SJCRH30 (cell line): ENCODE measurements at regions not wholly inside any gene's neighbourhood (a gene's known extent, or its start where the extent isn't known, plus 50 kb on each side); places are given as distances from the start of the nearest gene placed in this dataset.

ENCODE experiments used
- DNase-seq, 2 experiments: peaks; one replicate each; pipeline ENCODE4 v3.0.0-alpha.2; 2015 to 2020
- H3K27ac ChIP-seq: fragments of 250-450 bp; sonication (Bioruptor Pico); 2 replicates; pipeline ENCODE4 v1.5.1; 2020; ENCODE audit warnings: mild to moderate bottlenecking, moderate library complexity
- H3K27me3 ChIP-seq: fragments of 250-450 bp; sonication (Bioruptor Pico); 2 replicates; pipeline ENCODE4 v1.5.1; 2020; ENCODE audit warnings: mild to moderate bottlenecking, moderate library complexity
- H3K36me3 ChIP-seq: fragments of 250-450 bp; sonication (Bioruptor Pico); 2 replicates; pipeline ENCODE4 v1.5.1; 2020; ENCODE audit warnings: mild to moderate bottlenecking, moderate library complexity
- H3K4me1 ChIP-seq: fragments of 250-450 bp; sonication (Bioruptor Pico); 2 replicates; pipeline ENCODE4 v1.5.1; 2020; ENCODE audit warnings: mild to moderate bottlenecking, moderate library complexity
- H3K4me3 ChIP-seq: fragments of 250-450 bp; sonication (Bioruptor Pico); 2 replicates; pipeline ENCODE4 v1.5.1; 2020; ENCODE audit warnings: mild to moderate bottlenecking, moderate library complexity
- H3K9me3 ChIP-seq: fragments of 250-450 bp; sonication (Bioruptor Pico); replicated peaks from 2 replicates; pipeline ENCODE4 v1.5.1; 2020; ENCODE audit warnings: mild to moderate bottlenecking, moderate library complexity

DNA sequence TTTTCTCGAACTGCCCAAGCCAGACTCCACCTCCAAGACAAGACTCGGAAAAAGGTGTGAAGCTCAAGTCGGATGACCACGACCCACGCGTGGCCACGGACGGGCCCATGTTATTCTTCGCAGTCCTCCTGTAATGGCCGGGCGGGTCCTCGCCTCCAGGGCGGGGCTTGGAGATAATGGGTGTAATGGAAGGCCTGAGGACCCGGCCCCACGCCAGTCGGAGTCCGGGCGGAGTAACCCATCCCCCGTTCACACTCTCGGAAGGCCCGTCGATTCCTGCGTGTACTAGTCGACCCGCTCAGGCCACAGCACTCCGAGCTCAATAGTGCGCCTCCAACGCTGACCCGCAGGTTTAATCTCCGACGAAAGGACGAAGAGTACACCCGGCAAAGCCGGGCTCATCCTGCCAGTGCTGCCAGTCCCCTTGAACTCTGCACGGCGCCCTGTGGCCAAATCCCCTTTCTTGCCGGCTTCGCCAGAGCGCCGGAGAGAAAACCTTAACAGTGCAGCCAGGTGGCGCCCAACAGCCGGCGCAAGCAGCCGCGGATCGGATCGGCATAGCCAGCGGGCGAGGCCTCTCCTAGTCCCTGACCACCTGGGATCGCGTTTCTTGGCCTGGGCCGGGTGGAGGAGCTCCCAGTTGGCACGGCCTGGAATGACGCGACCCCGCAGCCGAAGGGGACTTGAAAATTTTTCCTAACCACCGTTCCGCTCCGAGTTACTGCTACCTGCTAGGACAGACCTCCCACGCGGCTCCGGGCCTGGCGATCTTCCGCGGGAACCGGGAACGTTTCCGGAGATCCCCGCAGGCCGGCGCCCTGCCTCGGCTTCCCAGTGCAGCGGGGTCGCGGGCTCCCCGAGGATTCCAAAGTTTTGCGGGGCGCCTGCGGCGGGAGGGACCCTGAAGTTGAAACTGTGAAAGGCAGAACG lies 762.0 kb downstream of the KCNJ18 start:
- H3K4me3 ChIP-seq = no peak overlapping the region
- no peak overlapping the region for H3K27ac ChIP-seq
- H3K4me1 ChIP-seq = no peaks in the 10 kb centered on the region
- H3K9me3 ChIP-seq = no peaks in the 10 kb centered on the region; the same call in 1 of the 2 replicates
- no peaks in the 10 kb centered on the region for H3K36me3 ChIP-seq
- no peak for DNase-seq
- peaks cover 11% of the 10 kb centered on the region for H3K27me3 ChIP-seq

DNA sequence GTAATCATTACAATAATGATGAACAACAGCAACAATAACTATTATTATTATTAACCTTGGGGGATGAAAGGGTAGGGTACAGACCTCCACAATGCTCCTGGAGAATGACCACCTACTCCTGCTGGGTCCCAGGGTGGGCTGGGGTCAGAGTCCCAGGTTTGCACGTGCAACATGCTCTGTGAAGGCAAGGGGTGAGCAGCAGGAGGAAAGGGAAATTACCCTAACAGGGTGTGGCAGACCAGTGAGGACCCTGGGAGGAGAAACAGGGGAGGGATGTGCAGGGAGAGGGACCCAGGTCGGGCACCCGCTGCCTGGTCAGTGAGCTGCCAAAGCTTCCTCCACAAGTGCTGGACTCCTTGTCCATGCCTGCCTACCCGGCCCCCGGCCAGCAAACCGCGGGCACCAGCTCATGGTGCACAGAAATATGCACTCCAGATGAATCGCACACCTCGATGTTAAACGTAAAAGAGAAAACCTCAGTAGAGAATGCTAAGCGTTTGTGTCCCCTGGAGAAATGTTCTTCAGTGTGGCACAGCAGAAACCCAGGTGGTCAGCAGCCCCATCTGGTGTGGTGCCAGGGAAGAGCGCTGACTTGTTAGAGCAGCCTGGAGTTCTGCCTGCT lies 767.1 kb downstream of the KCNJ18 start:
- Histone ChIP-seq H3K4me1 (no peaks in the 10 kb centered on the region), H3K4me3 (no peak overlapping the region), H3K27ac (no peak overlapping the region), H3K27me3 (peaks cover 34% of the 10 kb centered on the region), H3K36me3 (no peaks in the 10 kb centered on the region), H3K9me3 (no peaks in the 10 kb centered on the region; the same call in 1 of the 2 replicates)
- DNase-seq = no peak

DNA sequence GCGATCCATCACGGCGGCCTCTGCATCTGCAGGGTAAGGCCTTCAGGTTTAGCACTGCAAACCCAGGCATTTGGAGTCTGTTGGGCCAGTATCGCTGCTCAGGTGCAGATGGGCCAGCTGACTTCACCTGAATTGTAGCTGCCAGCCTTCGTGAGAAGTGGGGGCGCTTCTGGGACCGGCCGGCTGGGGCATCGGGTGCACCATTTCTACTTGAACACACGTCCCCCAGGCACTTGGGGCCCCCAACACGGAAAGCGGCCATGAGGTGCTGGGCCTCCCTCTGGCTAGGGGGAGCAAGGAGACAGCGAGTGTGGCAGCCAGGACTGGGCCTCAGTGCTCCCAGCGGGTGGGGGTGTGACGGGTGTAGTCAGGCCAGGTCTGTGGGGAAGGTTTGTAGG lies 767.6 kb downstream of the KCNJ18 start:
- Histone ChIP-seq H3K9me3 (no peaks in the 10 kb centered on the region; the same call in 1 of the 2 replicates), H3K36me3 (no peaks in the 10 kb centered on the region), H3K27ac (no peak overlapping the region), H3K27me3 (peaks cover 35% of the 10 kb centered on the region), H3K4me1 (no peaks in the 10 kb centered on the region), H3K4me3 (no peak overlapping the region)
- DNase-seq = no peak

DNA sequence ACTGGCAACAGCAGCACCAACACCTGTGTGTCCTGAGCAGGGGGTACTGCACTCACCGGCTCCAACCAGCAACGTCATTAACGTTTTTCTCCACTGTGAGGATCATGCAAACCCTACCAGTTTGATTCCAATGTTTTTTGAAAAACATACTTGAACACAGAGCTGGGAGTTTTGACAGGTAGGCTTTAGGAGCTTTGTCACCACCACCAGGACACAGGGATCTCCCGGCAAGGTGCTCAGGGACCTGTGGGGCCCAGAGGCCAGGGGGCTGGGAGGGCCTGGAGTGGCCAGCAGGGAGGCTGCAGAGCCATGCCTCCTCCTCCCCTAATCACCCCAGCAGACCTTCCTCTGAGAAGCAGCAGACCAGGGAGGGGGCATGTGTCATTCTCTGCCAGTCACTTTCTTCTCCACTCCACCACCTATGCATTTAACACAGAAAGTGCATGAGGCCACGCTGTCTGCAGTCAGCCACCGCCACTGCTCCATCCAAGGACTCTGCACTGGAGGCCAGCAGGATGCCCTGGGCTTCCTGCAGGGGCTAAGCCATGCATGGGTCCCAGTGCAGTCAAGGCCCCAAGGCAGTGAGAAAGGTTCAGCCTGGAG lies 768.2 kb downstream of the KCNJ18 start:
- Histone ChIP-seq H3K4me1 (no peaks in the 10 kb centered on the region), H3K36me3 (no peaks in the 10 kb centered on the region), H3K27ac (no peak overlapping the region), H3K4me3 (no peak overlapping the region), H3K27me3 (peaks cover 35% of the 10 kb centered on the region), H3K9me3 (no peaks in the 10 kb centered on the region; the same call in 1 of the 2 replicates)
- no peak for DNase-seq

DNA sequence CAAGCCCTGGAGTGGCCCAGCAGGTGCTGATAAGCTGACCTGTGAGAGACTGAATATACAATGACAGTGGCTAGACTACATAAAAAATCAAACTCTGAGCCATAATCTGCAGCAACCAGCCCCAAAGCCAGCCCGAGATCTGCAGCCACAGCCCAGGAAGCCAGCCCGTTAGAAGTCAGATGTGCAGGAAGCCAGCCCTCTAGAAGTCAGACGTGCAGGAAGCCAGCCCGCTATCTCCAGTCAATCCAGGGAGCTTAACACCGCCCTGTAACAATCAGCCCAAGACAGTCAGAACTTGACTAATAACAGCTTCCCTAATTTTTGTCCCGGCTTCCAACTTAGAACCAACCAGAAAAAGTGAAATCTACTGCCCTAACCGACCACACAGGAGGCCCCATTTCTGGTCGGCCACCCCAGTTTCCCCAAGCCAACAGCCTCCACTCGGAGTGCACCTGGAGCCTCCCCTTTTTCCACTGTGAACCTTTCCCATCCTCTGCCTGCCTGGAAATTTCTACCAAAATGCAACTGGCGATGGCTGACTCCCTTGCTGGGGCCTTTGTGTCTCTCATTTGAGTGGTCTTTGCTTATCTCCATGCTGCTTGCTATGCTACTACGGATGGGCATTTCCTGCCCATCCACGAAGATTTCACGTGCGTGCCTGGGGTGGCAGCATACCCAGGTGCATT lies 769.3 kb downstream of the KCNJ18 start:
- no peak for DNase-seq
- no peak overlapping the region for H3K4me3 ChIP-seq
- H3K9me3 ChIP-seq = no peaks in the 10 kb centered on the region; the same call in 1 of the 2 replicates
- peaks cover 35% of the 10 kb centered on the region for H3K27me3 ChIP-seq
- H3K27ac ChIP-seq = no peak overlapping the region
- H3K4me1 ChIP-seq = no peaks in the 10 kb centered on the region
- no peaks in the 10 kb centered on the region for H3K36me3 ChIP-seq

DNA sequence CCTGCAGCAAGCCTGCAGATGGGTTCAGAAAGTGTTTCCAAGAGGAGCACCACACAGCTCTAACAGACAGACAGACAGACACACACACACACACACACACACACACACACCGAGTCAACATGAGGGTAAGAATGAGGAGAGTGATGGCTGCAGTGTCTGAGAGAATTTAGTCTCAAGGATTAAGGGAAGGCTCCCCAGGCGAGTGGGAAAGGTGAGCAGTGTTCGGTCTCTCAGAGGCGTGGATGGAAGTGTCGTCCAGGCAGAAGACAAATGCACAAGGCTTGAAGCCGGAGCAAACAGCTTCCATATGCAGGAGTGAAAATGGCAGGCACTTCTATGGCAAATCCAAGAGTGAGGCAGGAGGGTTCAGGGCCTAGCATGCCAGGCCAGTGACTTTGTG lies 770.1 kb downstream of the KCNJ18 start:
- no peak overlapping the region for H3K27ac ChIP-seq
- no peak for DNase-seq
- no peaks in the 10 kb centered on the region for H3K4me1 ChIP-seq
- H3K36me3 ChIP-seq = no peaks in the 10 kb centered on the region
- H3K27me3 ChIP-seq = peaks cover 35% of the 10 kb centered on the region
- no peak overlapping the region for H3K4me3 ChIP-seq
- H3K9me3 ChIP-seq = no peaks in the 10 kb centered on the region; the same call in 1 of the 2 replicates

DNA sequence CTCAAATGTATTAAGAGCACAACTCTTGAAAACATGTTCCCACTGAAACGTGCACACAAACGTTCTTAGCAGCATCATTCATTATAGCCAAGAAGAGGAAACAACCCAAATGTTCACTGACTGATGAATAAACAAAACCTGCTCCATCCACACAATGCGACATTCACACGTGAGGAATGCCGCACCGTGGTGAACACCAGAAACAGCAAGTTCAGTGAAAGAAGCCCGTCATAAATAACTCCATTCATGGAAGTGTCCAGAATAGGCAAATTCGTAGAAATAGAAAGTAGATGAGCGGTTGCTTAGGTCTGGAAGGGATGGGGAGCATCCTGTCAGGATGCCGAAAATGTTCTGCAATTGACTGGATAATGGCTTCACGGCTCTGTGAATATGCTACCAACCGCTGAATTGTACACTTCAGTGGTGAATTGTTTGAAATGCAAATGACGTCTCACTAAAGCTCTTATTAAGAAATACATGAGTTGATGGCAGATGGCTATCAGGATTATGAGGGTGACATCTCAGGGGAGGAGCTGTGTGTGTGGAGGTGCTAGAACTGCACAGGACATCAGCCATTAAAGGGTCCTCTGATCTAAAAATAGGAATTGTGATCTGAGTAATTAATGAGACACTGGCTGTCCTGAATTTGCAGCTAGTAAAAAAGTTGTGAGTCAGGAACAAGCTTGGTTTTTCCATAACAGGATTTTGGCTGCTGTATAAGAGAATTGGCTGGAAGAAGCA lies 771.0 kb downstream of the KCNJ18 start:
- Histone ChIP-seq H3K9me3 (no peaks in the 10 kb centered on the region; the same call in 1 of the 2 replicates), H3K27me3 (peaks cover 35% of the 10 kb centered on the region), H3K27ac (no peak overlapping the region), H3K36me3 (no peaks in the 10 kb centered on the region), H3K4me3 (no peak overlapping the region), H3K4me1 (no peaks in the 10 kb centered on the region)
- no peak for DNase-seq

DNA sequence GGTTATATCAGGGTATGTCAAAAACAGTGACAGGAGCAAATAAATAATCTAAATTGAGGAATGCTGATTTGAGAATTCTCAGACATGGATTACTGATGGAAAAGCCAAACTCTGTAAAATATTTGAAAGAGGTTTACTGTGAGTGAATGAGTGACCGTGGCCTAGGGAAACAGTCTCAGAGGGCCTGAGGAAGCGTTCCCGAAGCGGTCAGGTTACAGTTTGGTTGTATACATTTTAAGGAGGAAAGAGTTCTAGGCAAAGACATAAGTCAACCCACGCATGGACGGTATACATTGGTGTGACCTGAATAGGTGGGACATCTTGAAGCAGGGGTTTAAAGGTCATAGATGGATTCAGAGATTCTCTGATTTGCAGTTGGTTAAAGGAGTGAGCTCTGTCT lies 771.7 kb downstream of the KCNJ18 start:
- no peaks in the 10 kb centered on the region for H3K36me3 ChIP-seq
- H3K9me3 ChIP-seq = no peaks in the 10 kb centered on the region
- no peaks in the 10 kb centered on the region for H3K4me1 ChIP-seq
- no peak for DNase-seq
- peaks cover 35% of the 10 kb centered on the region for H3K27me3 ChIP-seq
- no peak overlapping the region for H3K27ac ChIP-seq
- no peak overlapping the region for H3K4me3 ChIP-seq

DNA sequence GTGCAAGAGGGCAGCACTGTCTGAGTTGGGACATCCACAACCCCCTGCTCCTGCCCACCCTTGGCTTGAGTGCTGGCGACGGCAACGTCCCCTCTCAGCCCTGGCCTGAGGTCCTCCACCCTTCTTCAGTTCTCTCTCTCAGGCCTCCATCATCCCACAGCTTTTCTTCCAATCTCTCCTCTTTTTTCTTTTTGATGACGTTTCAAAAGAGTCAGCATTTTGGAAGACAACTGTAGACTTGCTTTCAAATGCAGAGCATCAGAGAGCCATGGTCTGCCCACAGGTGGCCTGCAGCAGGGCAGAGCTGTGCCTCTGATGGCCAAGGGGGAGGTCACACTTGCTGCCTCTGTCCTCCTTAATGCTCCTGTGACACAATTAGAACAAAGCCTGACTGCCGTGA lies 775.4 kb downstream of the KCNJ18 start:
- no peak for DNase-seq
- H3K36me3 ChIP-seq = no peaks in the 10 kb centered on the region

DNA sequence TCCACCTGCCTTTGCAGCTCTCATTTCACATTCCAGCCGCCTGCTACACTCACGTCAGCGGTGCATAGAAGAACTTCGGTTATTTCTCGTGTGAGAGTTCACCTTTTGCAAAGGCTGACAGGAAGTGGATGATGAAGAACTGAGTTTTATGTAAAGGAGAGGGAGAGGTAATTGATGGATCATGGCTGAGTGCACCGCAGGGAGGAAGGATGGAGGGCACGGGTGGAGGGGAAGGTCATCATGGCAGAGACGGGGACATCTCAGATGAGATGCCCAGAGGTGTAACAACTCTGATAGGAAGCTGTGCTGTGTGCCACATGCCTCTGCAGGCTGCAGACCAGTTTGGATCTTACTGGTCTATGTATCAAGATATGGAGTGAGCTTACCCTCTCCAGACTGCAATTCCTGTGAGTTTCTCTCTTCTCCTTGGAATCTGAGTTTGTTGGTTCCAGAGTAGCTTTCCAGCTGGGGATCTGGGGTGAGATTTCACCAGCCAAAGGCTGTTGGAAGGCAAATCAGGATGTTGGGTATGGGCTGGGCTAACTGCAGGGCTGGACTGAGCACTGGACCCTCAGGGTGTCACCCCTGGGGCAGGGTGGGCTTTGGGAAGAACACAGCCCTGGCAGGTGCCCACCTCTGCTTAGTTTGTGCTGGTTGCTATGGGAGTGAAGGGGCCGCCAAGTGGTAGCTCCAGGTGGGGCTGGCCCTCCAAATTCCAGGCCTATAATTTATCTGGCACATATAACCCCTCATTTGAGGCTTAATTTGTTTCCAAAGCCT lies 777.0 kb downstream of the KCNJ18 start:
- H3K36me3 ChIP-seq = no peaks in the 10 kb centered on the region
- H3K9me3 ChIP-seq = no peaks in the 10 kb centered on the region; the same call in 1 of the 2 replicates
- no peak for DNase-seq

More for the DNA sequence above, 775.4 kb downstream of the KCNJ18 start:
- Histone ChIP-seq H3K9me3 (no peaks in the 10 kb centered on the region), H3K27ac (no peak overlapping the region), H3K4me1 (no peaks in the 10 kb centered on the region), H3K4me3 (no peak overlapping the region), H3K27me3 (peaks cover 14% of the 10 kb centered on the region)

DNA sequence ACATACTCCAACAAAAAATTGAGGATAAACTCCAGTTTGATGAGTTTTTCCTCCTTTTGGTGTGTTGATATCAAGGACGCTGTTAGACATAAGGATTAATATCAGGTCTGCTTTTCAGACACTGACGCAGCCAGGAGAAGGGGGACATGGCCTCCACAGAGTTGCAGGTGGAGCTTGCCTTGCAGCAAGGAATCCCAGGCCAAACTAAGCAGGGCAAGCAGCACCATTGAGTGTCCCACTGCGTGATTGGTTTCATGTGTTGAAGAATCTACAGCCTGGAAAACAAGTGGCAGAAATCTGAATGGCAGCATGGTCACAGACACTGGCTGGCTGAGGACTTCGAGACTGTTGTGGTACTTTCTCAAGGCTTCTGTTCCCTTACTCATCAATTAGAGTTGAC lies 777.6 kb downstream of the KCNJ18 start:
- Histone ChIP-seq H3K27me3 (no peaks in the 10 kb centered on the region), H3K9me3 (no peaks in the 10 kb centered on the region; the same call in 1 of the 2 replicates), H3K4me1 (no peaks in the 10 kb centered on the region), H3K27ac (no peak overlapping the region), H3K4me3 (no peak overlapping the region), H3K36me3 (no peaks in the 10 kb centered on the region)
- DNase-seq = no peak

More for the DNA sequence above, 777.0 kb downstream of the KCNJ18 start:
- Histone ChIP-seq H3K27me3 (peaks cover 3% of the 10 kb centered on the region), H3K27ac (no peak overlapping the region), H3K4me3 (no peak overlapping the region), H3K4me1 (no peaks in the 10 kb centered on the region)

DNA sequence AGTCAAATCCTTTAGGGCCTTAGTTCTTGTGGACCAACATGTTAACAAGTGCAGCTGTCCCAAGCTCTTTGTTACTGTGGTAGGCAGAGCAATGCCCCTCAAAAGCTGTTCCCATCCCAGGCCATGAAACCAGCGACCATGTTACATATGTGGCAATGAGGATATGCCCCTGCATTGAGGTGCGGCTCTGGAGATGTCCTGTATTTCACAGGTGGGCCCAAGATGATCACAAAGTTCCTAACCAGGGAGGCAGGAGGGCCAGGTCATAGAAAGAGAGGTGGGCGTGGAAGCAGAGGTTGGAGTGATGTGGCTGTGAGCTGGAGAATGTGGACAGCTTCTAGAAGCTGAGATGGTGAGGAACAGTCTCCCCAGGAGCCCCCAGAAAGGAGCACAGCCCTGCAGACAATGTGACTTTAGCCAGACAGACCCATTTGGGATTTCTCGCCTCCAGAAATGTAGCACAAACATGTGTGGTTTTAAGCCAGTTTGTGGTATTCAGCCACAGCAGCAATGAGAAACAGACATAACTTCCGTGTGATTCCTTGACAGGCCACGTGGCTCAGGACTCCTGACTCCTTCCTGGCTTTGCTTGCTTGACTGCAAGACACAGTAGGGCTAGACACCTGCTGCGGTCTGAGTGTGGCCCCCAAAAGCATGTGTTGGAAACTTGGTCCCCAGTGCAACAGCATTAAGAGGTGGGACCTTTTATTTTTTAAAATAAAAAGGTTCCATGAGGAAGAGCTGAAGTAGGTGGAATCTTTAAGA lies 778.3 kb downstream of the KCNJ18 start:
- no peak overlapping the region for H3K4me3 ChIP-seq
- no peak overlapping the region for H3K27ac ChIP-seq
- no peaks in the 10 kb centered on the region for H3K27me3 ChIP-seq
- no peaks in the 10 kb centered on the region for H3K36me3 ChIP-seq
- no peak for DNase-seq
- no peaks in the 10 kb centered on the region for H3K4me1 ChIP-seq
- H3K9me3 ChIP-seq = no peaks in the 10 kb centered on the region; the same call in 1 of the 2 replicates

DNA sequence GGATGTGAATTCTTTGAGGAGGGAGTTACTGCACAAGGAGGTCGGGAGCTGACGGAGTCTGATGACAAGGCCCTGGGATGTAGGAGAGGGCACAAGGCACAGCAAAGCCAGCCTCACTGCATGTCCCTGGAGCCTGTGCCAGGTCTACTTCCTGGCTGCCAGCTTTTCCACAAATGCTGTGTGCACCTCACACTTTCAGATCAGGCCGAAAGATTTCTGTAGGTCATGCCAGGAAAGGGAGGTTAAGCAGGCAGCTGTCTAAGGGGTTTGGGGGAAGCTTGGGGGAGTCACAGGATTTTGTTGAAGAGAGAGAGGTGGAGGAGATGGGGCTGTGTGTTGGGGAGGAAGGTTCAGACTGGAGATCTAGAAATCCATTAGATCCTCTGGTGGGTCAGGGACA lies 792.5 kb downstream of the KCNJ18 start:
- peaks cover 14% of the 10 kb centered on the region for H3K27me3 ChIP-seq
- DNase-seq = no peak
- no peak overlapping the region for H3K4me3 ChIP-seq
- H3K27ac ChIP-seq = no peak overlapping the region
- no peaks in the 10 kb centered on the region for H3K9me3 ChIP-seq
- H3K4me1 ChIP-seq = no peaks in the 10 kb centered on the region
- no peaks in the 10 kb centered on the region for H3K36me3 ChIP-seq
